ENCODE measurements at regions not wholly inside any gene's neighbourhood (a gene's known extent, or its start where the extent isn't known, plus 50 kb on each side); places are given as distances from the start of the nearest gene placed in this dataset.

GRCh38 chr12:130224613-130225012 lies 62.3 kb downstream of the FZD10 start:
- H2AFZ ChIP-seq (ENCODE audit: low read length), result no peak overlapping the region
- no peak for FAIRE-seq
- no peak for DNase-seq (ENCODE audit: low read depth in 1 of 2, low spot score in 2 of 2)
- H3K79me2 ChIP-seq (ENCODE audit: control insufficient read depth in 1 of 2, insufficient read depth in 2 of 2, low read length in 2 of 2), result no peaks in the 10 kb centered on the region
- H2BK15ac ChIP-seq (ENCODE audit: low read length), result 0 out of 2 replicates have a peak overlapping the region, but pooled peaks have one; percentile 81
- no peak overlapping the region for H4K5ac ChIP-seq (ENCODE audit: insufficient read length, low read depth, low read length)
- no peak overlapping the region for H3K4me3 ChIP-seq (ENCODE audit: extremely low read depth in 1 of 4, insufficient read depth in 2 of 4, low read depth in 3 of 4, low read length in 4 of 4)
- H4K8ac ChIP-seq (ENCODE audit: extremely low read depth, insufficient read depth, low read length), result no peak overlapping the region; the same call in none of the 2 replicates
- H3K4ac ChIP-seq (replicated peaks; ENCODE audit: insufficient read length, low read depth, low read length), result no peak overlapping the region
- no peaks in the 10 kb centered on the region for H3K79me1 ChIP-seq (ENCODE audit: low read depth, low read length)
- no peak overlapping the region for H3K23ac ChIP-seq (ENCODE audit: insufficient read length)
- peaks cover 8% of the 10 kb centered on the region for H3K23me2 ChIP-seq (ENCODE audit: low read depth, low read length)
- H2BK12ac ChIP-seq (ENCODE audit: low read depth, low read length), result 0 out of 2 replicates have a peak overlapping the region, but pooled peaks have one; percentile 7
- H2BK120ac ChIP-seq (replicated peaks; ENCODE audit: low read depth, low read length), result no peak overlapping the region
- H3K14ac ChIP-seq (ENCODE audit: insufficient read length), result no peak overlapping the region
- H4K20me1 ChIP-seq (replicated peaks in 1 of 2; ENCODE audit: control insufficient read depth in 1 of 2, insufficient read depth in 2 of 2, low read length in 2 of 2), result peaks cover 0 to 7% of the 10 kb centered on the region in 2 experiments
- H3K9ac ChIP-seq (replicated peaks in 1 of 4; ENCODE audit: extremely low read depth in 1 of 4, low read depth in 3 of 4, low read length in 3 of 4), result no peak overlapping the region
- H3K4me1 ChIP-seq (replicated peaks in 1 of 4; ENCODE audit: control insufficient read depth in 3 of 4, insufficient read depth in 4 of 4, low read length in 3 of 4), result peaks cover 2 to 16% (median 9%) of the 10 kb centered on the region in 4 experiments
- H3K18ac ChIP-seq (ENCODE audit: extremely low read depth, low read length), result no peak overlapping the region
- H3K56ac ChIP-seq (replicated peaks; ENCODE audit: insufficient read length, low read depth, low read length), result no peak overlapping the region
- peaks cover 0 to 9% of the 10 kb centered on the region in 2 experiments; a peak in 2 of 4 replicates for H3K9me3 ChIP-seq (ENCODE audit: insufficient read depth in 2 of 2, low read depth in 1 of 2, low read length in 1 of 2)
- H3K27ac ChIP-seq (ENCODE audit: low read depth, low read length), result no peak overlapping the region
- 94% methylated on average over 14 of the region's 14 CpGs; no CpG with 5 or more reads in 1 of the 2 experiments for WGBS, 2 experiments (ENCODE audit: extremely low coverage in 1 of 2, insufficient coverage in 1 of 2, insufficient read length in 1 of 2, insufficient replicate concordance in 2 of 2, low coverage in 1 of 2, low lambda C conversion rate in 2 of 2, missing lambda C conversion rate in 1 of 2)
- H3K27me3 ChIP-seq (replicated peaks in 1 of 4; ENCODE audit: control insufficient read depth in 3 of 4, extremely low read depth in 1 of 4, insufficient read depth in 3 of 4, low read length in 3 of 4), result peaks cover 14 to 63% (median 47%) of the 10 kb centered on the region in 4 experiments
- H4K91ac ChIP-seq (replicated peaks; ENCODE audit: insufficient read length, low read length), result no peak overlapping the region
- peak overlapping the region; percentile 93; the same call in 1 of the 2 replicates for H2AK5ac ChIP-seq (ENCODE audit: low read depth, low read length)
- CTCF ChIA-PET (ENCODE audit: partially characterized antibody), result interaction anchor here (0.8 to 2.5 kb wide), 9 partner anchors 10 to 198 kb away, joined by 3 to 8 read pairs (median 4); no protein-coding TSS in a partner anchor
- 0 out of 2 replicates have a peak overlapping the region, but pooled peaks have one; percentile 66 for H2BK5ac ChIP-seq (ENCODE audit: low read depth, low read length)
- H2BK20ac ChIP-seq (ENCODE audit: low read length), result no peak overlapping the region
- H3K36me3 ChIP-seq (ENCODE audit: control insufficient read depth in 2 of 4, insufficient read depth in 4 of 4, low read length in 3 of 4), result no peaks in the 10 kb centered on the region
- POLR2A ChIA-PET (ENCODE audit: partially characterized antibody), result no interaction called here
- no peak overlapping the region for H3K4me2 ChIP-seq (ENCODE audit: insufficient read depth in 1 of 2, low read depth in 2 of 2, low read length in 2 of 2)
- TF ChIP-seq SIN3A (conservative IDR thresholded peaks at IDR 0.05 in 1 of 2, IDR thresholded peaks at IDR 0.05 in 1 of 2; ENCODE audit: low read depth in 1 of 2, low read length in 2 of 2), result no peak
- no peak for TF ChIP-seq POLR2AphosphoS5 (IDR thresholded peaks at IDR 0.05; ENCODE audit: low read depth, low read length)
- no peak for TF ChIP-seq CHD2 (IDR thresholded peaks at IDR 0.05; ENCODE audit: low read length)
- no peak for TF ChIP-seq BRCA1 (IDR thresholded peaks at IDR 0.05; ENCODE audit: low read depth, low read length)
- no peak for TF ChIP-seq FOSL1 (IDR thresholded peaks at IDR 0.05; ENCODE audit: insufficient read depth, low read depth, low read length)
- TF ChIP-seq SRF (IDR thresholded peaks at IDR 0.05; ENCODE audit: low read depth, low read length), result no peak
- TF ChIP-seq RXRA (IDR thresholded peaks at IDR 0.05; ENCODE audit: insufficient read depth, low read depth, low read length), result no peak
- no peak for TF ChIP-seq SP2 (IDR thresholded peaks at IDR 0.05; ENCODE audit: low read length)
- no peak for TF ChIP-seq CHD1 (IDR thresholded peaks at IDR 0.05; ENCODE audit: low read depth, low read length)
- TF ChIP-seq SUZ12 (IDR thresholded peaks at IDR 0.05; ENCODE audit: low read length), result no peak

All from H1 (cell line).